Endothelial cell (in vitro differentiated cells): ENCODE measurements at regions not wholly inside any gene's neighbourhood (a gene's known extent, or its start where the extent isn't known, plus 50 kb on each side); places are given as distances from the start of the nearest gene placed in this dataset.

Source experiments
- DNase-seq: peaks from one replicate; pipeline ENCODE4 v3.0.0; 2021; ENCODE audit warnings: low spot score
- H3K27ac Mint-ChIP-seq: one replicate; pipeline ENCODE4 v1.8.0; 2021; ENCODE audit warnings: mixed read lengths, inconsistent platforms; ENCODE audit not compliant: unreplicated experiment
- H3K27me3 Mint-ChIP-seq: one replicate; pipeline ENCODE4 v1.8.0; 2021; ENCODE audit warnings: mild to moderate bottlenecking, moderate library complexity, mixed read lengths, inconsistent platforms; ENCODE audit not compliant: unreplicated experiment
- H3K36me3 Mint-ChIP-seq: one replicate; pipeline ENCODE4 v1.8.0; 2021; ENCODE audit warnings: mild to moderate bottlenecking, low read depth, mixed read lengths, inconsistent platforms; ENCODE audit not compliant: unreplicated experiment
- H3K4me1 Mint-ChIP-seq: one replicate; pipeline ENCODE4 v1.8.0; 2021; ENCODE audit warnings: mild to moderate bottlenecking, mixed read lengths, inconsistent platforms; ENCODE audit not compliant: unreplicated experiment
- H3K4me3 Mint-ChIP-seq: one replicate; pipeline ENCODE4 v1.8.0; 2021; ENCODE audit warnings: mild to moderate bottlenecking, mixed read lengths, inconsistent platforms; ENCODE audit not compliant: unreplicated experiment
- H3K9me3 Mint-ChIP-seq: one replicate; pipeline ENCODE4 v1.8.0; 2021; ENCODE audit warnings: mixed read lengths, inconsistent platforms; ENCODE audit not compliant: unreplicated experiment
- TF ChIP-seq, protein P1 (sequence below): fragments of 200-600 bp; sonication (generic); IDR thresholded peaks from one replicate; pipeline ENCODE4 v1.5.0; 2021; ENCODE audit warnings: antibody characterized with exemption; ENCODE audit not compliant: unreplicated experiment

DNA sequence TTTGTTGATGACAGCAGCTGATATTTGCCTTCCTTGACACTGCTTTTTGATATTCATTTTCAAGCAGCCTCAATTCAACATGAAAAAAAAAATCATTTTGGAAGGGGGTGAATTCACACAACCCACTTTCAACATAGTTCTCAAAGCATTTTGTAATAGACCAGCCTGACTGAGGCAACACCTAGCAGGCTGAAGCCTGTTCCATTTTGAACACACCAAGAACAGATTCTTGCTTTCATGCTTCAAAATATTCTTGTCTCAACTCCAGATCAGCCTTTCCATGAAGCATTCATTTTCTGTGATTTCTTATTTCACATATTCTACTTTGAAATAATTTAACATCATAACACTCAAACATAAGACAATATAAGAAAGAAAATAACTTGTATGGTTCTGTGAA is 812.6 kb upstream of the POU3F3 start:
- Mint-ChIP-seq H3K27me3 (no peaks in the 10 kb centered on the region), H3K4me3 (no peak overlapping the region), H3K9me3 (no peaks in the 10 kb centered on the region), H3K4me1 (no peaks in the 10 kb centered on the region), H3K36me3 (no peaks in the 10 kb centered on the region), H3K27ac (no peak overlapping the region)
- TF ChIP-seq, protein P1, sequence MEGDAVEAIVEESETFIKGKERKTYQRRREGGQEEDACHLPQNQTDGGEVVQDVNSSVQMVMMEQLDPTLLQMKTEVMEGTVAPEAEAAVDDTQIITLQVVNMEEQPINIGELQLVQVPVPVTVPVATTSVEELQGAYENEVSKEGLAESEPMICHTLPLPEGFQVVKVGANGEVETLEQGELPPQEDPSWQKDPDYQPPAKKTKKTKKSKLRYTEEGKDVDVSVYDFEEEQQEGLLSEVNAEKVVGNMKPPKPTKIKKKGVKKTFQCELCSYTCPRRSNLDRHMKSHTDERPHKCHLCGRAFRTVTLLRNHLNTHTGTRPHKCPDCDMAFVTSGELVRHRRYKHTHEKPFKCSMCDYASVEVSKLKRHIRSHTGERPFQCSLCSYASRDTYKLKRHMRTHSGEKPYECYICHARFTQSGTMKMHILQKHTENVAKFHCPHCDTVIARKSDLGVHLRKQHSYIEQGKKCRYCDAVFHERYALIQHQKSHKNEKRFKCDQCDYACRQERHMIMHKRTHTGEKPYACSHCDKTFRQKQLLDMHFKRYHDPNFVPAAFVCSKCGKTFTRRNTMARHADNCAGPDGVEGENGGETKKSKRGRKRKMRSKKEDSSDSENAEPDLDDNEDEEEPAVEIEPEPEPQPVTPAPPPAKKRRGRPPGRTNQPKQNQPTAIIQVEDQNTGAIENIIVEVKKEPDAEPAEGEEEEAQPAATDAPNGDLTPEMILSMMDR = no peak
- DNase-seq = no peak

DNA sequence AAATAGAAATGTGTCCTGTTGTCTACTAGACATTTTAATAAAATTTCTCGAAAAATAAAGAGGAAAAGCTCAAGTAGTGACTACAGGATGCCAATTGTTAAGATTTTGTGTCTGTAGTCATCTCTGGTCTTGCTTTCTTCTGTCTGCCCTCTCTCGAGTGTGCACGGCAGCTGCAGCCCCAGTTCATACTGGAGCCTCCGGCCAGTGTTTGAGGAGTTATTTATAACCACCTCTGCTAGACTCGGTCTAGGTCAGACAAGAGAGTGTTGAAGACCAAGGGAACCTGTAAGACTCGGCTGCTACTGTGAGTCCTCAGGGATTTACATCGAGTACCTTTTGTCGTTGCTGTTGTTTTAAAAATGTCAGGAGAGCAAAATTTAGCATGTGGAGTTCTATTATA is 810.1 kb upstream of the POU3F3 start:
- no peak for DNase-seq
- Mint-ChIP-seq H3K27me3 (no peaks in the 10 kb centered on the region), H3K4me3 (no peak overlapping the region), H3K9me3 (no peaks in the 10 kb centered on the region), H3K4me1 (peaks cover 2% of the 10 kb centered on the region), H3K36me3 (no peaks in the 10 kb centered on the region), H3K27ac (no peak overlapping the region)
- TF ChIP-seq, protein P1 = no peak

DNA sequence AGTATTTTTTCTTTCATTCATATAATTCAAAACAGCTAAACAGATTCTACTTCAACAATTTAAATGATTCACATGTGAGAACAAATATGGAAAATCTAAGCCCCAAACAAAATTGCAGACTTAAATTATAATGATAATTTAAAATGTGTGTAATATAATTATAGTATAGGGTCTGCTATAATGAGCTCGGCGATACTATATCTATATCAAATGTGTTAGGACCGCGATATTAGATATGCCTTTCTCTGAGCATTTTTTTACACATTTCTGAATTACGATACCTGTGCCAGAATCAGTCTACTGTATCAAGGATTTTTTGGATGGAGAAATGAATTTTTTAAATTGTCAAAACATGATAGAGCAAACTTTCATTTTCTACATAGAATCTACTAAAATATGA is 808.8 kb upstream of the POU3F3 start:
- Mint-ChIP-seq H3K36me3 (no peaks in the 10 kb centered on the region), H3K27ac (no peak overlapping the region), H3K4me1 (peaks cover 5% of the 10 kb centered on the region), H3K4me3 (no peak overlapping the region), H3K27me3 (no peaks in the 10 kb centered on the region), H3K9me3 (no peaks in the 10 kb centered on the region)
- DNase-seq = no peak
- TF ChIP-seq, protein P1 = no peak

DNA sequence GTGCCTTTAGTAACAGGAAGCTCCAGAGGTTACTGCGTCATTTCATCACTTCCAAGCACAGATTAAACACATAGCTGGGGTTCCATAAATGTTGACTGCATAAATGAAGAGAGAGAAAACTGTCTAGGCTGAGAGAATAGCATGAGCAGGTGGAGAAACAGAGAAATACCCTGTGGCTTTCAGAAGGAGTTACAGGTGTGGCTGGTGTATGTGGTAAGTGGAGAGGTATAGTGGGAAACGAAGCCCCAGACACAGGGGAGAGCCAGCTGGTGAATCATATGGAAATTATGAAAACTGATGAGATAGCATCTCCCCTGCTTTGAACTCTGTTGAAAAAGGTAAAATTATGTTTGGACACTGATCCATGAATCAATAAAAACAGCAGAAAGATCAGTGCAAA is 807.4 kb upstream of the POU3F3 start:
- Mint-ChIP-seq H3K4me3 (no peak overlapping the region), H3K9me3 (no peaks in the 10 kb centered on the region), H3K27ac (no peak overlapping the region), H3K4me1 (peaks cover 5% of the 10 kb centered on the region), H3K36me3 (no peaks in the 10 kb centered on the region), H3K27me3 (no peaks in the 10 kb centered on the region)
- DNase-seq = no peak
- TF ChIP-seq, protein P1 = no peak

DNA sequence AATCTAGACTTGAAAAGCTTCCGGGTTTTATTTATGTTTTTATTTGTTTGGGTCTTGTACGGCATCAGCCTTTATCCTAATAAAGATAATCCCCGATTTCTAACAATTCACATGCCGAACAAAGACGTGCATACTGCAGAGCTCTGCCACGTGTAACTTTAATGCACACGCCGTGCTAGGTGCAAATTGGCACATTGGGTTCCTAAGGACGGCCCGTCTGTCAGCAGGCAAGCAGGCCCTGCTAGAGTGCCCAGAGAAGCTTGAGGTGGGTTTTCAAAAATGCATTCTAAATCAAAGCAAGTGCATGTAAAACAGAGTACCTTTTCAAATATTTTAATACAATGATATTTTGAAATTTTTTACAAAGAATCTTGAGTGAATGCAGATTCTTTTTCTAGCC is 806.4 kb upstream of the POU3F3 start:
- DNase-seq = no peak
- peaks cover 5% of the 10 kb centered on the region for H3K4me1 Mint-ChIP-seq
- no peak overlapping the region for H3K27ac Mint-ChIP-seq
- H3K9me3 Mint-ChIP-seq = no peaks in the 10 kb centered on the region
- no peaks in the 10 kb centered on the region for H3K36me3 Mint-ChIP-seq
- no peaks in the 10 kb centered on the region for H3K27me3 Mint-ChIP-seq
- TF ChIP-seq, protein P1 = no peak
- H3K4me3 Mint-ChIP-seq = no peak overlapping the region
